H9 (cell line): ENCODE measurements at regions not wholly inside any gene's neighbourhood (a gene's known extent, or its start where the extent isn't known, plus 50 kb on each side); places are given as distances from the start of the nearest gene placed in this dataset.

Experiments used
- DNase-seq: peaks from one replicate; pipeline ENCODE4 v3.0.0-alpha.2; 2017
- H2AFZ ChIP-seq: one replicate; pipeline ENCODE4 v1.6.1; 2013; ENCODE audit warnings: mild to moderate bottlenecking, low read length, control low read depth, moderate library complexity
- H2AK5ac ChIP-seq: 2 replicates; pipeline ENCODE4 v1.6.1; 2013; ENCODE audit warnings: low read length, control low read depth, mixed read lengths; ENCODE audit not compliant: insufficient read length
- H2BK120ac ChIP-seq: one replicate; pipeline ENCODE4 v1.6.1; 2013; ENCODE audit warnings: low read depth, mild to moderate bottlenecking, low read length, control low read depth, inconsistent platforms; ENCODE audit not compliant: poor library complexity, severe bottlenecking
- H2BK12ac ChIP-seq: 2 replicates; pipeline ENCODE4 v1.6.1; 2013; ENCODE audit warnings: low read length, control low read depth, mixed read lengths, low read depth; ENCODE audit not compliant: insufficient read length
- H2BK15ac ChIP-seq: 2 replicates; pipeline ENCODE4 v1.6.1; 2013; ENCODE audit warnings: low read depth, low read length, control low read depth
- H2BK20ac ChIP-seq: one replicate; pipeline ENCODE4 v1.6.1; 2013; ENCODE audit warnings: low read depth, mild to moderate bottlenecking, low read length, control low read depth, inconsistent platforms; ENCODE audit not compliant: poor library complexity, severe bottlenecking
- H2BK5ac ChIP-seq: 2 replicates; pipeline ENCODE4 v1.6.1; 2013; ENCODE audit warnings: low read length, control low read depth, mixed read lengths; ENCODE audit not compliant: insufficient read length
- H3K14ac ChIP-seq: 2 replicates; pipeline ENCODE4 v1.6.1; 2013; ENCODE audit warnings: low read length, control low read depth; ENCODE audit not compliant: insufficient read depth
- H3K18ac ChIP-seq: 2 replicates; pipeline ENCODE4 v1.6.1; 2013; ENCODE audit warnings: low read depth, mild to moderate bottlenecking, mixed read lengths, low read length, control low read depth; ENCODE audit not compliant: insufficient read length
- H3K23ac ChIP-seq: 2 replicates; pipeline ENCODE4 v1.6.1; 2013; ENCODE audit warnings: low read length, control low read depth, mixed read lengths, low read depth; ENCODE audit not compliant: insufficient read length
- H3K23me2 ChIP-seq: 2 replicates; pipeline ENCODE4 v1.6.1; 2013; ENCODE audit warnings: low read depth, mild to moderate bottlenecking, mixed read lengths, low read length, control low read depth; ENCODE audit not compliant: insufficient read length, poor library complexity, severe bottlenecking
- H3K27ac ChIP-seq: 2 replicates; pipeline ENCODE4 v1.5.1; 2013; ENCODE audit warnings: low read length, control low read depth, mixed read lengths, low read depth; ENCODE audit not compliant: insufficient read length
- H3K27me3 ChIP-seq: 2 replicates; pipeline ENCODE4 v1.6.1; 2013; ENCODE audit warnings: low read length, control low read depth, inconsistent platforms; ENCODE audit not compliant: insufficient read depth
- H3K4ac ChIP-seq: 2 replicates; pipeline ENCODE4 v1.6.1; 2013; ENCODE audit warnings: low read depth, mild to moderate bottlenecking, control low read depth, inconsistent platforms, low read length, moderate library complexity
- H3K4me1 ChIP-seq: 2 replicates; pipeline ENCODE4 v1.6.1; 2013; ENCODE audit warnings: low read length, control low read depth, inconsistent platforms; ENCODE audit not compliant: insufficient read depth
- H3K4me2 ChIP-seq: 2 replicates; pipeline ENCODE4 v1.6.1; 2013; ENCODE audit warnings: low read length, control low read depth, mixed read lengths; ENCODE audit not compliant: insufficient read length, insufficient read depth
- H3K56ac ChIP-seq: 2 replicates; pipeline ENCODE4 v1.6.1; 2013; ENCODE audit warnings: low read depth, mild to moderate bottlenecking, mixed read lengths, low read length, control low read depth; ENCODE audit not compliant: insufficient read length
- H3K79me1 ChIP-seq: 2 replicates; pipeline ENCODE4 v1.6.1; 2013; ENCODE audit warnings: low read depth, mild to moderate bottlenecking, moderate library complexity, low read length, control low read depth, inconsistent platforms; ENCODE audit not compliant: insufficient read depth, poor library complexity, severe bottlenecking
- H3K79me2 ChIP-seq: 2 replicates; pipeline ENCODE4 v1.6.1; 2013; ENCODE audit warnings: low read length, control low read depth, inconsistent platforms; ENCODE audit not compliant: insufficient read depth
- H3K9ac ChIP-seq: 2 replicates; pipeline ENCODE4 v1.6.1; 2013; ENCODE audit warnings: low read length, control low read depth, mixed read lengths; ENCODE audit not compliant: insufficient read length; ENCODE audit errors: extremely low read depth
- H3K9me3 ChIP-seq: one replicate; pipeline ENCODE4 v1.6.1; 2013; ENCODE audit warnings: low read depth, low read length, inconsistent platforms; ENCODE audit not compliant: control insufficient read depth
- H3T11ph ChIP-seq: one replicate; pipeline ENCODE4 v1.6.1; 2013; ENCODE audit warnings: mild to moderate bottlenecking, low read length, control low read depth, inconsistent platforms
- H4K20me1 ChIP-seq: one replicate; pipeline ENCODE4 v1.6.1; 2013; ENCODE audit not compliant: control insufficient read depth, insufficient read length, insufficient read depth
- H4K5ac ChIP-seq: 2 replicates; pipeline ENCODE4 v1.6.1; 2013; ENCODE audit warnings: low read depth, mild to moderate bottlenecking, mixed read lengths, low read length, control low read depth; ENCODE audit not compliant: insufficient read length
- H4K8ac ChIP-seq: replicated peaks from 2 replicates; pipeline ENCODE4 v1.6.1; 2013; ENCODE audit warnings: low read length, control low read depth, mixed read lengths, low read depth; ENCODE audit not compliant: insufficient read length
- H4K91ac ChIP-seq: 2 replicates; pipeline ENCODE4 v1.6.1; 2013; ENCODE audit warnings: low read depth, mild to moderate bottlenecking, moderate library complexity, mixed read lengths, low read length, control low read depth; ENCODE audit not compliant: insufficient read length
- H3K27ac Mint-ChIP-seq, 3 experiments: 2 replicates in 2 of 3; 3 replicates in 1 of 3; pipeline ENCODE4 v1.8.0; 2020 to 2021; ENCODE audit warnings: mixed read lengths in 3 of 3, mild to moderate bottlenecking in 1 of 3, moderate library complexity in 1 of 3
- H3K27me3 Mint-ChIP-seq: 2 replicates; pipeline ENCODE4 v1.8.0; 2021; ENCODE audit warnings: low read depth, mild to moderate bottlenecking, moderate library complexity, mixed read lengths
- H3K36me3 Mint-ChIP-seq, 3 experiments: 2 replicates in 2 of 3; 3 replicates in 1 of 3; pipeline ENCODE4 v1.8.0; 2020 to 2021; ENCODE audit warnings: low read depth in 3 of 3, mixed read lengths in 3 of 3; ENCODE audit not compliant: insufficient read depth in 1 of 3
- H3K4me1 Mint-ChIP-seq, 2 experiments: 2 replicates each; pipeline ENCODE4 v1.8.0; 2020; ENCODE audit warnings: mixed read lengths in 2 of 2
- H3K4me3 Mint-ChIP-seq, 2 experiments: 2 replicates in 1 of 2; 3 replicates in 1 of 2; pipeline ENCODE4 v1.8.0; 2020 to 2021; ENCODE audit warnings: mild to moderate bottlenecking in 2 of 2, mixed read lengths in 2 of 2, moderate library complexity in 1 of 2
- H3K9me3 Mint-ChIP-seq, 2 experiments: 2 replicates in 1 of 2; 3 replicates in 1 of 2; pipeline ENCODE4 v1.8.0; 2020; ENCODE audit warnings: mild to moderate bottlenecking in 2 of 2, mixed read lengths in 2 of 2, moderate library complexity in 1 of 2
- CTCF ChIP-seq: fragments of 200-600 bp; sonication (generic); conservative IDR thresholded peaks from 3 replicates; pipeline ENCODE4 v1.8.0; 2021; ENCODE audit warnings: antibody characterized with exemption, mild to moderate bottlenecking
- WGBS: extraction: QIAGEN DNeasy Blood & Tissue Kit; methylation state at CpG from one replicate; pipeline ENCODE4 v1.1.7; 2013; ENCODE audit warnings: missing lambda C conversion rate, low lambda C conversion rate, mixed read lengths; ENCODE audit not compliant: insufficient read length; ENCODE audit errors: extremely low coverage; 5-methylcytosine and 5-hydroxymethylcytosine counted together

- no peak overlapping the region for H3K4me3 Mint-ChIP-seq
- TF ChIP-seq CTCF: no peak
- peaks cover 36% of the 10 kb centered on the region for H3K27me3 Mint-ChIP-seq
Measured at GRCh38 chr10:117731121-117731791, 188.7 kb downstream of the EMX2 start.

More at GRCh38 chr10:117731121-117731791, 188.7 kb downstream of the EMX2 start:
- Histone ChIP-seq H4K5ac (no peak overlapping the region), H3K9me3 (no peaks in the 10 kb centered on the region), H3K4ac (no peak overlapping the region), H3K23ac (no peak overlapping the region), H3K27me3 (peaks cover 8% of the 10 kb centered on the region; the same call in 1 of the 2 replicates), H4K20me1 (no peaks in the 10 kb centered on the region), H3K14ac (no peak overlapping the region), H2BK20ac (no peak overlapping the region), H2AFZ (no peak overlapping the region), H3K4me1 (no peaks in the 10 kb centered on the region), H3K18ac (no peak overlapping the region), H3K79me2 (no peaks in the 10 kb centered on the region), H3K27ac (no peak overlapping the region), H3K23me2 (peaks cover 7% of the 10 kb centered on the region), H2AK5ac (no peak overlapping the region), H3K79me1 (no peaks in the 10 kb centered on the region), H2BK15ac (no peak overlapping the region), H2BK12ac (no peak overlapping the region), H3K56ac (no peak overlapping the region), H3T11ph (no peak overlapping the region), H4K8ac (no peak overlapping the region), H3K4me2 (no peak overlapping the region), H4K91ac (no peak overlapping the region), H3K9ac (no peak overlapping the region), H2BK120ac (no peak overlapping the region), H2BK5ac (no peak overlapping the region)
- WGBS: no CpG with 5 or more reads among the region's 17 CpGs
- H3K27ac Mint-ChIP-seq: no peak overlapping the region
- H3K4me1 Mint-ChIP-seq: peaks cover 27 to 38% of the 10 kb centered on the region in 2 experiments
- H3K36me3 Mint-ChIP-seq: no peaks in the 10 kb centered on the region; a peak in 1 of 7 replicates
- DNase-seq: no peak
- H3K9me3 Mint-ChIP-seq: no peaks in the 10 kb centered on the region
